GM18505 (cell line): ENCODE measurements at regions not wholly inside any gene's neighbourhood (a gene's known extent, or its start where the extent isn't known, plus 50 kb on each side); places are given as distances from the start of the nearest gene placed in this dataset.

Source experiments
- ATAC-seq: cut with Tn5 transposase; IDR thresholded peaks from one replicate; pipeline ENCODE4 v1.9.1; 2021; ENCODE audit not compliant: unreplicated experiment
- POLR2A ChIP-seq: IDR thresholded peaks from 4 replicates; pipeline ENCODE4 v1.6.1; 2011; ENCODE audit warnings: borderline replicate concordance; ENCODE audit not compliant: insufficient read depth, insufficient read length; ENCODE audit errors: extremely low read depth

DNA sequence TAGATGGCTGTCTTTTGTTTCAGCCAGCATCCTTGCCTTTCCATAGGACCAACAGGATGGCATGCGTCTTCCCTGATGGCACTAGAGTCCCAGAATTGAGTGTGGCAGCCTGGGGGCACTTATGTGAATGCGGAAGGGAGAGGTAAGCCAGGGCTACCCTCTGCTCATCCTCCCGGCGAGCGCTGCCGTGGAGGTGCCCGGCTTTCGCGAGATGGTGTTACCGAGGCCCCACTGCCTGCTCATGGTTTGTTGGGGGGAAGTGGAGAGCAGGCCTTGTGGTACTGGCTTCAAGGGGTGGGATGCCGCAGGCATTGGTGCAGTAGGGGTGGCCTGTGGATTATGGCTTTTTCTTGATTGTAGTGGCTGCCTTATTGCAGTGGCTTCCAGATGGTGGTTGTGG lies 174.3 kb downstream of the AACS start:
- ATAC-seq = no peak
- no peak for TF ChIP-seq POLR2A

DNA sequence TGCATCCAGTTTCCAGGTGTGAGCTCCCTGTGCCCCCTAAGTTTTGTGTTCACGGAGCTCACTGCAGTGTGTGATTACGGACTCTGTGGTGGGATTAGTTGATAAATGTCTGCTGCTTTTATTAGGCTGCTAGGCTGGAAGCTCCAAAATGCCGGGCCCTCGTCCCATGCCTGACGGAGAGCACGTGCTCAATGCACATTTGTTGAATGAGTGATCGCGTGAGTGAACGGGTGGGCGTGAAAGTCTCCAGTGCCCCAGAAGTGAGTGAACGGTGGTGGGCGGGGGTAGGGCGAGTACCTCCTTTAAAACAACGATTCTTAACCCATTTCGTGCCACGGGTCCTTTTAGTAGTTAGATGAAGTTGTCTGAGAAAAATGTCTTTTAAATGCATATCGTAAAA lies 175.5 kb downstream of the AACS start:
- no peak for TF ChIP-seq POLR2A
- no peak for ATAC-seq

DNA sequence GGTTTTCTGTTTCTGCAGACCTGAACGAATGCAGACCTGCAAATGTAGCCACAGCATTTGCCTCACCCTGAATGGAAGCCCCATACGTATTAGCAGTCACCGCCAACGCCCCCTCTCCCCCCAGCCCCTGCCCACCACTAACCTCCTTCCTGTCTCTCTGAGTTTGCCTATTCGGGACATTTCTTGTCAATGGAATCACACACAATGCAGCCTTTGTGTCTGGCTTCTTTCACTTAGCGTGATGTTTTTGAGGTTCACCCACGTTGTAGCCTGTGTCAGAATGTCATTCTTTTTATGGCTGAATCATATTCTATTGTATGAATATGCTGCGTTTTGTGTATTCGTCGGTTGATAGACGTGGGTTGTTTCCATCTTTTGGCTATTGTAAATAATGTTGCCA lies 178.6 kb downstream of the AACS start:
- no peak for ATAC-seq

GRCh38 chr12:125244338-125244737 lies 179.1 kb downstream of the AACS start:
- ATAC-seq = no peak

More for the DNA sequence above, 178.6 kb downstream of the AACS start:
- no peak for TF ChIP-seq POLR2A

DNA sequence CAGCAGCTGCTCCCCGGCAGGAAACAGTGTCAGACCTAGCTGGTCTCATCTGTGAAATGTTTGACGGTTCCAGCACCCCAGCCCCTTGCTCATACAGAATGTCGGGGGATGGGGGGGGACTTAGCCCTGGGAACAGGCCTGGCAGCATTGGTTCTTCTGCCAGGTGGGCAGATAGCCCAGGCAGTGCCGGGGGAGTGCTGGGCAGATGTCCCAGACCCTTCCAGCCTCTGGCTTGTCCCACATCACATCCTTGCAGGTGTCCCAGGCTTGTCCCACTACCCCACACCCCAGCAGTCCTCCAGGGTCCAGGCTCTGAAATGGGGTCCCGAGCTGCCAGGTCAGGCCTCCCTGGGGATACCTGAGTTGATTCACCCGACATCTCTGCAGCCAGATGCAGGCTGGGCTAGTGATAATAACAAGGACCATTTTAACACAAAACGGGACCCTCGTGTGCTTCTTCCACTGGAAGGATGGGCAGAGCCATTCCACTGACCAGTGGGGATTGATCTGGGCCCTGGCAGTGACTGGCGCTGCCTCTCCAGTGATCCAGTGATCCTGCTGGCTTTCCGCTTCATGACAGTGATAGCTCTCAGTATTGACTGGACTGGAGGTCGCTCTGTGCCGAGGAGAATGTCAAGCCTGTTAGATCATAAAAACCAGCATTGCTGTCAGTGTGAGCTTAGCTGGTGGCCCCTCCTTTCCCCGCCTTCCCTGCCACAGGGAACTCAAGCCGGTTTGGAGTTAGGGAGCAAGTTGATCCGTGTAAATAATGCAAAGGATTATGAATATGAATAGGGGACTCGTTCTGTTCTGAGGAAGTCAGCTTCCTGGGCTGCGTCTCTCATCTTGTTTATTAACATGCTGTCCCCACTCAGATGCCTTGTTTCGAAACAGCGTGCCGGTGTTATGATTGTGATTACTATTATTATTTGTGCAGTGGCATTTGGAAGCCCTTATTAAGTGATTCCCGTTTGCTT lies 180.6 kb downstream of the AACS start:
- TF ChIP-seq POLR2A = no peak
- ATAC-seq = no peak

More at GRCh38 chr12:125244338-125244737, 179.1 kb downstream of the AACS start:
- no peak for TF ChIP-seq POLR2A

- no peak for ATAC-seq
- TF ChIP-seq POLR2A = no peak
These were observed 182.2 kb downstream of the AACS start for GRCh38 chr12:125247477-125247876.

GRCh38 chr12:125249066-125249824 lies 184.0 kb downstream of the AACS start:
- ATAC-seq = no peak
- TF ChIP-seq POLR2A = no peak

GRCh38 chr12:125249932-125250331 lies 184.7 kb downstream of the AACS start:
- ATAC-seq = no peak
- no peak for TF ChIP-seq POLR2A

- TF ChIP-seq POLR2A = no peak
- ATAC-seq = no peak
These were observed 189.0 kb downstream of the AACS start for GRCh38 chr12:125254236-125254635.

GRCh38 chr12:125254856-125255255 lies 189.6 kb downstream of the AACS start:
- no peak for ATAC-seq
- no peak for TF ChIP-seq POLR2A

DNA sequence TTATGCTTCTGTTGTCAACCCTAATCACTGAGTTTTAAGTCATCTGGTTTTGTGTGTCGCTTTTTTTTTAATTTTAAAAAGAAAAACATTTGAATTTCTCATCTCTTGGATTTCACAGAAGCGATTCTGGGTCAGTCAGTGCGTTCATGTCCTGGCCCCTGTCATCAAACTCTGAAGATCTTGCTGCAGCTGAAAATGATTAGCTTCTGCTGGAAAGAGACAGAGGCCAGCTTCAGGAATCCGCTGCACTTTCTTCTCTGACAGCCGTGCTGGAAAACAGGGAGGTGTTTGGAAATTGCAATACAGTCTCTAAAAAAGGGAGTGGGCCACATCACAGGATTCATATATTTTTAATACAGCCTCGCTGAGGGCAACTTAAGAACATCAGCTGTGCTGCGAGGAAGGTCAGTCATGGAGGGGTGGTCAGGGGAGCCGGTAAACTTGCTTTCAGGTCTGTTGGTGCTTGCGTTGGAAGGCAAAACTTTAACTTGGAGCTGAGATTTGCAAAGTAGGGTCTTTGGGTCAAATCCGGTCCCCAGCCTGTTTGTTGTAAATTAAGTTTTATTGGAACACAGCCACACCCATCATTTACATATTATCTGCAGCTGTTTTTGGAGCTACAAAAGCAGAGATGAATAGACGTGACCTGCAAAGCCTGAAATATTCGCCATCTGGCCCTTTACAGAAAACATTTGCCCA lies 190.8 kb downstream of the AACS start:
- no peak for ATAC-seq
- TF ChIP-seq POLR2A = no peak

GRCh38 chr12:125256634-125256936 lies 191.3 kb downstream of the AACS start:
- TF ChIP-seq POLR2A = no peak
- ATAC-seq = no peak

DNA sequence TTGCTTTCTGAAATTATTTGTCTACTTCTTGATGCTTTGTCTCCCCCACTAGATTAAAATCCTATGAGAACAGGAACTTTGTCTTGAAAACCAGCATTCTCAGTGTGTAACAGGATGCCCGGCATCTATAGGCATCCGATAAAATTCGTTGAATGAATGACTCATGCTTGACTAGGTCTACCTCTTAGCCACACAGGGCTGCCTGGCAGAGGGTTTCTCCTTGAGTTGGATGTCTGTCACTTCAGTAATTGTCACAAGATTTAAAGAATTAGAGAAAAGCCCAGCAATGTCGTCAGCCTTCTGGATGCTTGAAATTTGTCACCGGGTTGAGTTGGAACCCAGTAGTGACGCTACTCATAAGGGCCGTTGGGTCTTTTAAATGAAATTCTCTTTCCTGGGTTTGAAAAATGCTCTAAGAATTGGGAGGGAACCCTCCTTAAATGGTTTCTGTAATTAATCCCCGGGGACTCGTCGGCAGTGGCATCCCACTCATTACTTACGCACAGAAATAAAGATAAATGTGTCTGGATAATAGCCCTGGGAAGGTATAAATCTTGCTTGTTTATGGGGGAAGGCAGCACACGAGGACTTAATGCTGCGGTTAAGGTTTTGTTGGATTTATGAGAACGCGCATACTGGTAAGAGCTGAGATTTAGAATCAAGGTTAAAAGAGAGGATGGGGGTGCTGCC lies 194.1 kb downstream of the AACS start:
- no peak for TF ChIP-seq POLR2A
- no peak for ATAC-seq
